ENCODE measurements at regions not wholly inside any gene's neighbourhood (a gene's known extent, or its start where the extent isn't known, plus 50 kb on each side); places are given as distances from the start of the nearest gene placed in this dataset.

DNA sequence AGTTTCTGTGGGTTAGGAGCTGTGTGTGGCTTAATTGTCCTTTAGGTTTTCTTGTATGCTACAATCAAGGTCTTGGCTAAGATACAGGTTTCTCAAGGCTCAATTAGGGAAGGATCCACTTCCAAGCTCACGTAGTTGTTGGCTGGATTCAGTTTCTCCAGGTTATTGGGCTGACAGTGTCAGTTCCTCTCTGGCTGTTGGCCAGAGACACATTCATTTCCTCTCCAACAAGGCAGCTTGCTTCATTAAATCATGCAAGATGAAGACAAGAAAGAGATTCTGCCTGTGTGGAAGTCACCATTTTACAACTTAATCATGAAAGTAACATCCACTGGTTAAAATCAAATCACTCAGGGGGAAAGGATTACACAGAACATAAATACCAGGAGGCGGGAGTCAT is 275.7 kb upstream of the KIF2A start:
- TF ChIP-seq POLR2AphosphoS5 (IDR thresholded peaks at IDR 0.05; ENCODE audit: insufficient read depth, low read depth, low read length) (no peak), CTCF (IDR thresholded peaks at IDR 0.05; ENCODE audit: extremely low read depth in 1 of 2, insufficient read depth in 1 of 2, low read depth in 1 of 2, low read length in 2 of 2) (no peak), POLR2A (IDR thresholded peaks at IDR 0.05; ENCODE audit: low read depth, low read length) (no peak), EZH2 (IDR thresholded peaks at IDR 0.05; ENCODE audit: borderline replicate concordance, low read depth, low read length, severe bottlenecking) (no peak), JUN (IDR thresholded peaks at IDR 0.05; ENCODE audit: borderline replicate concordance, insufficient read depth, insufficient read length, low read depth) (no peak), GATA2 (IDR thresholded peaks at IDR 0.05; ENCODE audit: insufficient read depth, insufficient read length, low read depth, low read length) (no peak), MAX (IDR thresholded peaks at IDR 0.05; ENCODE audit: insufficient read depth, insufficient read length) (no peak)
